Nephron progenitor cell (in vitro differentiated cells): ENCODE measurements at regions not wholly inside any gene's neighbourhood (a gene's known extent, or its start where the extent isn't known, plus 50 kb on each side); places are given as distances from the start of the nearest gene placed in this dataset.
A peak's percentile ranks its signal among the peaks of the same experiment; 100 is the strongest.
"Not testable (repeated sequence)": the region's sequence is repeated elsewhere in the genome, so short reads cannot be mapped to it uniquely, and the experiment has no call there.

Experiments
- DNase-seq: peaks from one replicate; pipeline ENCODE4 v3.0.0; 2021
- H3K27ac Mint-ChIP-seq: 2 replicates; pipeline ENCODE4 v1.8.0; 2021; ENCODE audit warnings: mild to moderate bottlenecking, moderate library complexity, mixed read lengths
- H3K27me3 Mint-ChIP-seq: 2 replicates; pipeline ENCODE4 v1.8.0; 2021; ENCODE audit warnings: mild to moderate bottlenecking, low read depth, mixed read lengths; ENCODE audit not compliant: poor library complexity
- H3K36me3 Mint-ChIP-seq: 2 replicates; pipeline ENCODE4 v1.8.0; 2021; ENCODE audit warnings: low read depth, mixed read lengths
- H3K4me1 Mint-ChIP-seq: 2 replicates; pipeline ENCODE4 v1.8.0; 2021; ENCODE audit warnings: mixed read lengths
- H3K4me3 Mint-ChIP-seq: 2 replicates; pipeline ENCODE4 v1.8.0; 2021; ENCODE audit warnings: mild to moderate bottlenecking, moderate library complexity, mixed read lengths
- H3K9me3 Mint-ChIP-seq: 2 replicates; pipeline ENCODE4 v1.8.0; 2021; ENCODE audit warnings: mild to moderate bottlenecking, moderate library complexity, mixed read lengths
- CTCF ChIP-seq: fragments of 200-600 bp; sonication (generic); IDR thresholded peaks from 2 replicates; pipeline ENCODE4 v1.5.0; 2021; ENCODE audit warnings: antibody characterized with exemption

- Mint-ChIP-seq H3K36me3 (no peaks in the 10 kb centered on the region), H3K27me3 (peaks cover 2% of the 10 kb centered on the region), H3K4me3 (no peak overlapping the region), H3K4me1 (no peaks in the 10 kb centered on the region), H3K9me3 (no peaks in the 10 kb centered on the region), H3K27ac (no peak overlapping the region)
- TF ChIP-seq CTCF, result no peak
- DNase-seq, result no peak
These were observed 421.6 kb upstream of the PBX1 start for GRCh38 chr1:164137273-164137925.

- TF ChIP-seq CTCF, result no peak
- Mint-ChIP-seq H3K27ac (no peak overlapping the region), H3K4me3 (no peak overlapping the region)
These were observed 417.2 kb upstream of the PBX1 start for GRCh38 chr1:164141797-164142196.

DNA sequence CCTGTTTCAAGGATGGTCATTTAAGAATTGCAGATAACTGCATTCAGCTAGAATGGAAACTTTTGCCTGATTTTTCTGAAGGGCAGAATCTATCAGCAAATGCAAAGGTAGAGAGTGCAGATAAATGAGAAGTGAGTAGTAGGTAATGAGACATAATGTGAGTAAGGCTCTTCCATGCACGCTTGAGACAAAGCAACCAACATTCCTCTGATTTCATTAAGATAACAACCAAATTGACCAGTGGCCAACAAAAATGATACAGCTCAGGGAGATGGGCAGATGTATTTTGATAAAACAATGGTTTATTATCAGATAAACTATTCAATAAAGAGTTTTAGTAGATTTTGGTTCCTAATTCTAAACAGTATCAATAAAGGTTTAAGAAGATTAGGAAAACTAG lies 404.4 kb upstream of the PBX1 start:
- Mint-ChIP-seq H3K27me3 (no peaks in the 10 kb centered on the region), H3K9me3 (peaks cover 4% of the 10 kb centered on the region), H3K36me3 (no peaks in the 10 kb centered on the region), H3K4me1 (no peaks in the 10 kb centered on the region), H3K4me3 (no peak overlapping the region), H3K27ac (no peak overlapping the region)
- no peak for DNase-seq
- no peak for TF ChIP-seq CTCF

More at GRCh38 chr1:164141797-164142196, 417.2 kb upstream of the PBX1 start:
- no peak for DNase-seq
- no peaks in the 10 kb centered on the region for H3K36me3 Mint-ChIP-seq
- H3K27me3 Mint-ChIP-seq, result peaks cover 4% of the 10 kb centered on the region
- H3K9me3 Mint-ChIP-seq, result no peaks in the 10 kb centered on the region
- no peaks in the 10 kb centered on the region for H3K4me1 Mint-ChIP-seq

DNA sequence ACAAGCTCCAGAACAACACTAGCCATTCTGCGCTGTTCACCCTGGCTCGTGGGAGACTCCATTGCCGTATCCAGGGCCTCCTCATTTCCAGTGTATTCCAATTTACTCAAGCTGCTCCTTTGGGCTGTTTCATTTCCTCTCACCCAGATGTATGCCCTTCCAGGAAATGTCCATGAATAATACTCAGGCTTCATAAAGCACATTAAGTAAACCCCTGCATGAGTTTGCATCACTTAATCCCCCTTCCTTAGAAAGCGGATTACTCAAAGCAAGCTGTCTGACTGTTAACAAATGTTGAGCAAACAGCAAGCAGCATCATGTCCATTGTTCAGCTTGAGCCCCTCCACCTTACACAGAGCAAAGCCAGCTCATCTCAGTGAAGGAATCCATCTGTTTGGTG lies 403.6 kb upstream of the PBX1 start:
- no peak overlapping the region for H3K27ac Mint-ChIP-seq
- peaks cover 8% of the 10 kb centered on the region for H3K9me3 Mint-ChIP-seq
- no peaks in the 10 kb centered on the region for H3K4me1 Mint-ChIP-seq
- no peaks in the 10 kb centered on the region for H3K27me3 Mint-ChIP-seq
- H3K36me3 Mint-ChIP-seq, result no peaks in the 10 kb centered on the region
- no peak for DNase-seq
- no peak for TF ChIP-seq CTCF
- H3K4me3 Mint-ChIP-seq, result no peak overlapping the region

DNA sequence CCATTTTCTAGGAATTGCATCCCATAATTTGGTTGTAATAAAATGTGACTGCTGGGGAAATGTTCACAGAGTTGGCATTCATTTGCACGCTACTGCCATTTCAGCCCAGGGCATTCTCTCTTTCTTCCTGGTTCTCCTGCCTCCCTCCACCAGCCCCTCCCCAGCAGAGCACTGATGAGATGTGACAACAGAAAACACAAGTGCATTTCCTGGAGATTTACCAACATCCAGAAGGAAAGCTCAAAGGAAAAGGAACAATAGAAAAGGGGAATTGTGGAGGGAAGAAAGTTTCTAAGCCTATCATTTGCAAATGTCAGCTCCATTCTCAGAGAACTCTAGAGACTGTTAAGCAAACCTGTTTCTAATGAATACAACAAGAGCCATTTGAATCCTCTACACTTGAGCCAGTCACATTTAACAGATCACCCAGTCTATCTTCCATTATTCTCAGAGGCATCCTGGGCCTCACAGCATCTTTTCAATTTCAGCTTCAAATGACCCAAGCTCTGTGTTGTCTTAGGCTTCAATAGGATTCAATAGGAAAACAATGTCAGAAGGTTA lies 395.6 kb upstream of the PBX1 start:
- H3K4me3 Mint-ChIP-seq, result no peak overlapping the region
- H3K27ac Mint-ChIP-seq, result no peak overlapping the region
- peaks cover 10% of the 10 kb centered on the region for H3K9me3 Mint-ChIP-seq
- no peaks in the 10 kb centered on the region for H3K36me3 Mint-ChIP-seq
- DNase-seq, result no peak
- TF ChIP-seq CTCF, result no peak
- H3K27me3 Mint-ChIP-seq, result peaks cover 3% of the 10 kb centered on the region
- H3K4me1 Mint-ChIP-seq, result no peaks in the 10 kb centered on the region

DNA sequence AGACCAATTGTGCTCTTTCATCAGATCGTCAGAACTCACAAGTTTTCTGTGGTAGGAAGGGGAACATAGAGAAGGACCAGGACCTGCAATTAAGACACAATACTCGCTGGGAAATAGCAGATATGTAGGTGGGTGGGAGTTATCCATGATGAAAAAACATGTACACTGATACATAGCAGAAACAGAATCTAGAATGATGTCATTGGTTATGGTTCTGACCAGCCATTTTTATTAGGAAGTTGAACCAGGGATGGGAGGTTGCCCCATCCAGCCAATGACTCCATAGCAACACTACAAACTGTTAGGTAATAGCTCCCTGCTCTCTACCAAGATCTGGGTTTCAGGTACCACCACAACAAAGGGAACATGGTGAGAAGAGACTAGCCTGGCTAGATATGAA lies 393.5 kb upstream of the PBX1 start:
- DNase-seq, result no peak
- Mint-ChIP-seq H3K4me3 (no peak overlapping the region), H3K9me3 (peaks cover 13% of the 10 kb centered on the region), H3K36me3 (no peaks in the 10 kb centered on the region), H3K27ac (no peak overlapping the region), H3K27me3 (peaks cover 6% of the 10 kb centered on the region), H3K4me1 (no peaks in the 10 kb centered on the region)
- no peak for TF ChIP-seq CTCF

DNA sequence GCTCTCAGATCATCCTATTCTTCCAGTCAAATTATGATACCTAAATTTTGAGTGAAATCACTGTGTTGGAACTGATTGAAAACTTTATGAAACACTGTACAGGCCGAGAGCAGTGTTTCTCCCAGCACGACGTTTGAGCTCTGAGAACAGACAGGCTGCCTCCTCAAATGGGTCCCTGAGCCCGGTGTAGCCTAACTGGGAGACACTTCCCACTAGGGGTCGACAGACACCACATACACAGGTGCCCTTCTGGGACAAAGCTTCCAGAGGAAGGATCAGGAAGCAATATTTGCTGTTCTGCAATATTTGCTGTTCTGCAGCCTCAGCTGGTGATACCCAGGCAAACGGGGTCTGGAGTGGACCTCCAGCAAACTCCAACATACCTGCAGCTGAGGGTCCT lies 392.5 kb upstream of the PBX1 start:
- H3K27me3 Mint-ChIP-seq, H3K4me1 Mint-ChIP-seq, H3K4me3 Mint-ChIP-seq, H3K36me3 Mint-ChIP-seq, H3K27ac Mint-ChIP-seq: not testable (repeated sequence)
- H3K9me3 Mint-ChIP-seq, result peaks cover 18% of the 10 kb centered on the region
- DNase-seq, result peak; percentile 21
